Mesodermal cell (in vitro differentiated cells): ENCODE measurements at regions not wholly inside any gene's neighbourhood (a gene's known extent, or its start where the extent isn't known, plus 50 kb on each side); places are given as distances from the start of the nearest gene placed in this dataset.

Source experiments
- H3K27ac ChIP-seq: 2 replicates; pipeline ENCODE4 v1.7.0; 2013; ENCODE audit warnings: mild to moderate bottlenecking, low read depth, low read length, moderate library complexity; ENCODE audit not compliant: severe bottlenecking
- H3K36me3 ChIP-seq: 2 replicates; pipeline ENCODE4 v1.7.1; 2013; ENCODE audit warnings: mild to moderate bottlenecking, low read length, moderate library complexity; ENCODE audit not compliant: control insufficient read depth, insufficient read depth
- H3K4me1 ChIP-seq: one replicate; pipeline ENCODE4 v1.7.1; 2013; ENCODE audit warnings: mild to moderate bottlenecking, low read length; ENCODE audit not compliant: insufficient read depth, control insufficient read depth, poor library complexity, severe bottlenecking
- H3K4me3 ChIP-seq: 2 replicates; pipeline ENCODE4 v1.7.0; 2013; ENCODE audit warnings: low read length, control low read depth, mild to moderate bottlenecking; ENCODE audit not compliant: insufficient read depth, poor library complexity, severe bottlenecking; ENCODE audit errors: extremely low read depth
- H3K9me3 ChIP-seq: 2 replicates; pipeline ENCODE4 v1.7.1; 2013; ENCODE audit warnings: mild to moderate bottlenecking, low read length, moderate library complexity; ENCODE audit not compliant: control insufficient read depth
- WGBS, 2 experiments: methylation state at CpG; one replicate each; pipeline ENCODE4 v1.1.5; 2013; ENCODE audit warnings: missing lambda C conversion rate in 2 of 2; ENCODE audit not compliant: insufficient coverage in 2 of 2; 5-methylcytosine and 5-hydroxymethylcytosine counted together

DNA sequence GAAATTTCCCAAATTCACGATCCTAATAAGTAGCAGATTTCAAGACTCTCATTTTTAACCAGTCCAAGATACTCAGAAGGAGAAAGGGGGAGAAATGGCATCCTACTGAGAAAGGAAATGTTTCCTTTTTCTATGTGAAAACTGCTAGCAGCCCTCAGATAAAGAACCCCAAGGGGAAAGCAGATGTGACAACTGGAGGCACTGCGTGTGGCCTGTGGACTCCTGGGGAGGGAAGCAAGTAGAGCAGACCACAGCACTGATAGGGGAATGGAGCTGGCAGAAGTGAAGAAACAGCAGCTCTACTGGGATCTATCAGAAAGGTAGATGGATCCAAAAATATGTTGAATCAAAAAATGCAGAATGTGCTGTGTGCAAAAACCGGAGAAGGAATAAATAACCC, 239.7 kb upstream of the API5 start:
- 36 to 62% methylated on average over 1 to 2 of the region's 3 CpGs for WGBS, 2 experiments
- peaks cover 5% of the 10 kb centered on the region for H3K9me3 ChIP-seq
- H3K4me1 ChIP-seq = no peaks in the 10 kb centered on the region
- H3K27ac ChIP-seq = no peak overlapping the region
- no peak overlapping the region for H3K4me3 ChIP-seq
- no peaks in the 10 kb centered on the region for H3K36me3 ChIP-seq

DNA sequence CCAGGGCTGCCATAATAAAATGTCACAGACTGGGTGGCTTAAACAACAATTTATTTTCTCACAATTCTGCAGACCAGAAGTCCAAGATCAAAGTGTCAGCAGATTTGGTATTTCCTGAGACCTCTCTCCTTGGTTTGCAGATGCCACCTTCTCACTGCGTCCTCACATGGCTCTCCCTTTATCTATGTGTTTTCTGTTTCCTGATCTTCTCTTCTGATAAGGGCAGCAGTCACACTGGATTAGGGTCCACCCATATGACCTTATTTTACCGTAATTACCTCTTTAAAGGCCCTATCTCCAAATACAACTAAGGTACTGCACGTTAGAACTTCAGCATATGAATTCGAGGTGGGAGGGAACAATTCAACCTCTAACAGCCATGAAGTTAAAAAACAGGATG, 238.9 kb upstream of the API5 start:
- Histone ChIP-seq H3K4me1 (peaks cover 4% of the 10 kb centered on the region), H3K36me3 (no peaks in the 10 kb centered on the region), H3K9me3 (peaks cover 5% of the 10 kb centered on the region), H3K4me3 (no peak overlapping the region), H3K27ac (no peak overlapping the region)
- 57 to 88% methylated on average over 2 to 3 of the region's 4 CpGs for WGBS, 2 experiments

DNA sequence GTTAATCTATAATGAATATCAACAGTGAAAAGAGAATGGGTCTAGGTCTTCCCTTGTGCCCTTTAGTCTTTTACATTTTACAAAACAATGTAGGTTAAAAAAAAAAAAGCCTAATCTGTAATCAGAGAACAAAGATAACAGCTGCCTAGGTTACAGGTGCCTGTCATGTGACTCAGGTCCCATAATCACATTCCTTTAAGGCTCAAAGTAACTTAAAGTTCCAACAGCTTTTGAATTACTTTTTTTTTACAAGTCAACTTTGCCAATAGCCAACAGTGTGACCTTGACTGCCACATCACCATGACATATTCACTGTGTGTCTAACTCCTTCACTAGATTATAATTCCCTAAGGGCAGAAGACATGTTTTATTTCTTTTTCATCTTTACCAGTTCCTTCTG, 237.0 kb upstream of the API5 start:
- H3K27ac ChIP-seq = no peak overlapping the region
- H3K4me3 ChIP-seq = no peak overlapping the region
- H3K4me1 ChIP-seq = peaks cover 4% of the 10 kb centered on the region
- no peaks in the 10 kb centered on the region for H3K36me3 ChIP-seq
- peaks cover 5% of the 10 kb centered on the region for H3K9me3 ChIP-seq

DNA sequence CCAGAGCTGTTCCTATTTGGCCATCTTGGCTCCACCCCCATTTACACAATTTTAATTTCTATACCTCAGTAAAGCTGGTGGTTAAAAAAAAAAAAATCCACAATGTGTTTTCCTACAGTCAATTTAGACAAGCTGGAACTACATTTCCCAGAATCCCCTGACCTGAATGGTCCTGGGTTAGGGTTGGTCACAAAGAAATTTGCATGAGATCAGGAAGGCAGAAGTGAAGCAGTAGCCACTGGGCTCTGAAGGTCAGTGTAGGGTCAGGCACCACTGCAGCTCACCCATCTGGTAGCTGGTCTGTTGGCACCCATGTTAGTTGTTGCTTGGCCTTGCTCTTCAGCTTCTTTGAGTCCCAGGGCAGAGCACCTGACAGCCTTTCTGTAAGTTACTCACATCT, 210.7 kb upstream of the API5 start:
- no peaks in the 10 kb centered on the region for H3K4me1 ChIP-seq
- H3K9me3 ChIP-seq = peaks cover 6% of the 10 kb centered on the region
- no peaks in the 10 kb centered on the region for H3K36me3 ChIP-seq
- no peak overlapping the region for H3K4me3 ChIP-seq
- no peak overlapping the region for H3K27ac ChIP-seq

DNA sequence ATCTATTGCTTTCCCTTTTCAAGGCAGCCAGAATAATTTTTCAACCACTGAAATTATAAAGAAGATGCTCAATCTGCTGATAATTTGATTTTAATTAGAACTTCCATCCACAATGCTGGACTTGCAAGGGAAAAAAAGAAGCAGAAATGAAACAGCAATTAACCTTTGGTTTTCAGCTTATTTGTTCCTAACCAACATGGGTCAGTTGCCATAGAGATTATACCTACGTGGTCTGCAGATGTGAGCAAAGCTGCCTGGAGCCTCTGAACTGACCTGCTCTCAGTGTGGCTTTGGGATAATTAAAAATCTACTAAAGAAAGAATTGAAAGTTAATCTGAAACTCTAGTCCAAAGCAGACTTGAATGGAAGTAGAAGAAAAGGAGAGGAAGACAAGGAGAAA, 195.7 kb upstream of the API5 start:
- 40% methylated on average over 1 of the region's 1 CpG; no CpG with 5 or more reads in 1 of the 2 experiments for WGBS, 2 experiments
- no peak overlapping the region for H3K4me3 ChIP-seq
- H3K27ac ChIP-seq = no peak overlapping the region
- H3K4me1 ChIP-seq = no peaks in the 10 kb centered on the region
- H3K36me3 ChIP-seq = no peaks in the 10 kb centered on the region
- no peaks in the 10 kb centered on the region for H3K9me3 ChIP-seq

- 77 to 92% methylated on average over 3 to 4 of the region's 4 CpGs for WGBS, 2 experiments
- no peaks in the 10 kb centered on the region for H3K9me3 ChIP-seq
- H3K27ac ChIP-seq = no peak overlapping the region
These were observed 192.4 kb upstream of the API5 start for GRCh38 chr11:43119275-43119970.

DNA sequence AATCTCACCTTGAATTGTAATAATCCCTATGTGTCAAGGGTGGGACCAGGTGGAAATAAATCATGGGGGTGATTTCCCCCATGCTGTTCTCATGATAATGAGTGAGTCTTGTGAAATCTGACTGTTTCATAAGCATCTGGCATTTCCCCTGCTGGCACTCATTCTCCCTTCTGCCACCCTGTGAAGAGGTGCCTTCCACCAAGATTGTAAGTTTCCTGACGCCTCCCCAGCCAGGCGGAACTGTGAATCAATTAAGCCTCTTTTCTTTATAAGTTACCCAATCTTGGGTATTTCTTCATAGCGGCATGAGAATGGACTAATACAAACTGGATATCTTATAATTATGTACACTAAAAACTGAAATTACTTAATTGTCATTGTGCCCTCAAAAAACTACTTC, 189.2 kb upstream of the API5 start:
- no peak overlapping the region for H3K27ac ChIP-seq
- 80 to 88% methylated on average over 1 of the region's 3 CpGs for WGBS, 2 experiments
- H3K36me3 ChIP-seq = no peaks in the 10 kb centered on the region
- no peaks in the 10 kb centered on the region for H3K9me3 ChIP-seq
- H3K4me3 ChIP-seq = no peak overlapping the region
- H3K4me1 ChIP-seq = no peaks in the 10 kb centered on the region

More at GRCh38 chr11:43119275-43119970, 192.4 kb upstream of the API5 start:
- no peaks in the 10 kb centered on the region for H3K4me1 ChIP-seq
- H3K36me3 ChIP-seq = no peaks in the 10 kb centered on the region
- no peak overlapping the region for H3K4me3 ChIP-seq

GRCh38 chr11:43123443-43123842, 188.4 kb upstream of the API5 start:
- Histone ChIP-seq H3K9me3 (no peaks in the 10 kb centered on the region), H3K27ac (no peak overlapping the region), H3K4me1 (no peaks in the 10 kb centered on the region), H3K4me3 (no peak overlapping the region), H3K36me3 (no peaks in the 10 kb centered on the region)
- WGBS, 2 experiments = no CpG with 5 or more reads among the region's 1 CpG

DNA sequence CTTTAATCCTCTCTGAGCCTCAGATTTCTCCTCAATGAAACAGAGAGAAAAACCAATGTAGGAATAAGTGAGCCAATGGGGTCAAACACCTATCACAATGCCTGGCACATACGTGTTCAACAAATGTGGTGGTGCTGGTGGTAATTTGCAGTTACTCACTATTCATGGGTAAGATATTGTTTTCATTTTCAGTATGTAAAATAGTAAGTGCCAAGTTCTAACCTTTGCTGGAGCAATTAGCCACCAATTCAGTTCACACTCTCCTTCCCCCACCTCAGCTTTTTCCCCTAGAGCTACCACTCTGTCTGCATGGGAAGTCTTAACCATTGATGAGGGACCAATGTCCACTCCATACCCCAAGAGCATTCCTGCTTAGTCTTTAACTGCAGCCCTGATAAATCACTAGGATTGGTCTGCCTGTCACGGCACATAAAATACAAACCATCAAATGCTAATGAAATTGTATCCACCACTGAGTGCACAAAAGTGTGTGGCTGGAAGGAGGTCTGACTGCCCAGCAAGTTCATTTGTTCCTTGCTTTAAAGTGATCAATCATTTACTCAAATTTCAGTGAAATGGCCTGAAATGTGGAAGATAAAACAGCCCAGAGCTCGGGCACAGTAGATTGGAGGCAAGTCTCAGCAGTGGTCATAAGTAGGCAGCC, 187.4 kb upstream of the API5 start:
- Histone ChIP-seq H3K4me3 (no peak overlapping the region), H3K4me1 (no peaks in the 10 kb centered on the region), H3K9me3 (no peaks in the 10 kb centered on the region), H3K36me3 (no peaks in the 10 kb centered on the region), H3K27ac (no peak overlapping the region)
- 75 to 80% methylated on average over 1 to 2 of the region's 3 CpGs for WGBS, 2 experiments

DNA sequence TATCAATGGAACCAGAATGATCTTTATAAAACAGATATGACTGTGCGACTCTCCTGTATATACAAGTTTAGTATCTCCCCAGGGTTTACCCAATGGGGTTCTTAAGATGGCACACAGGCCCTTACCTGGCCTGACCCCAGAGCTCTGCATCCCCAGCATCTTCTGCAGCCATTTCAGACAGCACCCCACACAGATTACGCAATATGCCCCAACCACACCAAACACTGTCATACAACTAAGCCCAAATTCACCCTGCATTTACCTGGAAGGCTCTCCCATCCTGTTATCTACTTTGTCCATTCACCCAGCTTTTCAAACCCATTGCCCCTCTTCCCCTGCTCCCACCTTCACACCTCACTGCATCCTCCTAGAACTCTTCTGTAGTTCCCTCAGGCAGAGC, 182.5 kb upstream of the API5 start:
- WGBS, 2 experiments = 92% methylated on average over 2 of the region's 2 CpGs
- no peaks in the 10 kb centered on the region for H3K9me3 ChIP-seq
- no peak overlapping the region for H3K27ac ChIP-seq
- H3K4me3 ChIP-seq = no peak overlapping the region
- no peaks in the 10 kb centered on the region for H3K36me3 ChIP-seq
- H3K4me1 ChIP-seq = no peaks in the 10 kb centered on the region

- no peaks in the 10 kb centered on the region for H3K4me1 ChIP-seq
These were observed 181.2 kb upstream of the API5 start for GRCh38 chr11:43130616-43131015.

More at GRCh38 chr11:43130616-43131015, 181.2 kb upstream of the API5 start:
- Histone ChIP-seq H3K9me3 (no peaks in the 10 kb centered on the region), H3K36me3 (no peaks in the 10 kb centered on the region), H3K27ac (no peak overlapping the region), H3K4me3 (no peak overlapping the region)
- 54 to 65% methylated on average over 1 to 2 of the region's 2 CpGs for WGBS, 2 experiments
